22Rv1 (cell line): ENCODE measurements at regions not wholly inside any gene's neighbourhood (a gene's known extent, or its start where the extent isn't known, plus 50 kb on each side); places are given as distances from the start of the nearest gene placed in this dataset.

Source experiments
- H3K27ac ChIP-seq: fragments of 450-650 bp; 2 replicates; pipeline ENCODE4 v1.5.1; 2017
- ZFX ChIP-seq: fragments of 450-650 bp; IDR thresholded peaks from 2 replicates; pipeline ENCODE4 v1.6.1; 2017; ENCODE audit warnings: antibody characterized with exemption, borderline replicate concordance
- TF ChIP-seq, protein P1 (sequence below): fragments of 450-650 bp; IDR thresholded peaks from 2 replicates; pipeline ENCODE4 v1.5.1; 2017; ENCODE audit warnings: mild to moderate bottlenecking

DNA sequence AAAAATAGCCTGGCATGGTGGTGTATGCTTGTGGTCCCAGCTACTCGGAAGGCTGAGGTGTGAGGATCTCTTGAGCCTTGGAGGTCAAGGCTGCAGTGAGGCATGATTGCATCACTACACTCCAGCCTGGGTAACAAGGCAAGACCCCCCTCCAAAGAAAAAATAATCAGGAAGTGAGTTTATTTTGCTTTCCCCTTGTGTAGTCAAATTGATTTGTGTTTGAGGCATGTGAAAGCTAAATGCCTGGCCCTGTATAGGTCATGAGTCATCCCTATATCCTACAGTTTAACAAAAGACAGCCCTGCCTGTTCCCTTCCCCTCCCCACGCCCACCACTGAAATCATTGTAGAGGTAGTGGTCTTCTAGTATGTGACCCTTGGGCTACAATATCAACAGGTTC lies 241.4 kb upstream of the JUN start:
- TF ChIP-seq, protein P1, sequence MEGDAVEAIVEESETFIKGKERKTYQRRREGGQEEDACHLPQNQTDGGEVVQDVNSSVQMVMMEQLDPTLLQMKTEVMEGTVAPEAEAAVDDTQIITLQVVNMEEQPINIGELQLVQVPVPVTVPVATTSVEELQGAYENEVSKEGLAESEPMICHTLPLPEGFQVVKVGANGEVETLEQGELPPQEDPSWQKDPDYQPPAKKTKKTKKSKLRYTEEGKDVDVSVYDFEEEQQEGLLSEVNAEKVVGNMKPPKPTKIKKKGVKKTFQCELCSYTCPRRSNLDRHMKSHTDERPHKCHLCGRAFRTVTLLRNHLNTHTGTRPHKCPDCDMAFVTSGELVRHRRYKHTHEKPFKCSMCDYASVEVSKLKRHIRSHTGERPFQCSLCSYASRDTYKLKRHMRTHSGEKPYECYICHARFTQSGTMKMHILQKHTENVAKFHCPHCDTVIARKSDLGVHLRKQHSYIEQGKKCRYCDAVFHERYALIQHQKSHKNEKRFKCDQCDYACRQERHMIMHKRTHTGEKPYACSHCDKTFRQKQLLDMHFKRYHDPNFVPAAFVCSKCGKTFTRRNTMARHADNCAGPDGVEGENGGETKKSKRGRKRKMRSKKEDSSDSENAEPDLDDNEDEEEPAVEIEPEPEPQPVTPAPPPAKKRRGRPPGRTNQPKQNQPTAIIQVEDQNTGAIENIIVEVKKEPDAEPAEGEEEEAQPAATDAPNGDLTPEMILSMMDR: no peak
- no peak for TF ChIP-seq ZFX
- H3K27ac ChIP-seq: no peak overlapping the region

DNA sequence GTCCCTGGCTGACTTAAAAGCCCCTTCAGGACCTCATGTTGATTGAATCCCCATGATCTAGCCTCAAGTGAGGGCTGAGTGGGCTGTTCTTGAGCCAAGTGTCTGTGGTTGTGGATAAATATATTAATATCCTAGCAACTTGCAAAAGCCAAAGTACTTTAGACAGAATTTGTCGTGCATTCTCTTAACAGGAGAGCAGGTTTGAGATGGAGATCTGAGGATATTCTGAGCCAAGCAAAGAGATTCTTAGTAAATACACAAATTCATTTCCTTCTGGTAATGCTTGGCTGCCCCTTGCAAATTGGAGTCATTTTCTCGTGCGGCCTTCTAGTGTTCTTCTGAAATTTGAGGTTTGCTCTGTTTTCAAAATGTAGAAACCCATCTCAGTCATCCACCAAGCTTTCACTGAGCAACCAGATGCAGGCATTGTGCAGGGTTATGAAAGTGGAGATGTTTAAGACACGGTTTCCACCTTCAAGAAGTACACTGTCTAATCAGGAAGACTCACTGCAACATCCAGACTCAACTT lies 242.1 kb upstream of the JUN start:
- TF ChIP-seq ZFX: no peak
- TF ChIP-seq, protein P1: no peak
- no peak overlapping the region for H3K27ac ChIP-seq

DNA sequence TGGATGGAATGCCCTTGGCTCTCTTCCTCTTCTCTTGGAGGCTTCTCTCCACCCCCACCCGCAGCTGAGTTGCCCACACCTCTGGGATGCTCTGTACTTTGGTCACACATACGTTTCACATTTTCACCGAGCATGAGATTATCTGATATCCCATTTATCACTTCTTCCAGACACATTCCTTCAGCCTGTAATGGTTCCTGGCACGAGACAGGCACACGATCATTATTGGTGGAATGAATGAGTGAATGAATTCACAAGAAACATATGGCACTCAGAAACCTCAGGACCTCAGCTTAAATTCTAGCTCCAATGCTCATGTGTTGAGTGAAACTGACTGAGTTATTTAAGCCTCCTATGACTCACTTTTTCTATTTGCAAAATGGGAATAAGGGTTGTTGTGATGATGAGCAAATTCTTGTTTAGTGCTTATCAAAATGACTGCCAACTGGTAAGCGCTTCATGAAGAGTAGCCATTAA lies 242.7 kb upstream of the JUN start:
- no peak for TF ChIP-seq ZFX
- TF ChIP-seq, protein P1: no peak
- no peak overlapping the region for H3K27ac ChIP-seq

DNA sequence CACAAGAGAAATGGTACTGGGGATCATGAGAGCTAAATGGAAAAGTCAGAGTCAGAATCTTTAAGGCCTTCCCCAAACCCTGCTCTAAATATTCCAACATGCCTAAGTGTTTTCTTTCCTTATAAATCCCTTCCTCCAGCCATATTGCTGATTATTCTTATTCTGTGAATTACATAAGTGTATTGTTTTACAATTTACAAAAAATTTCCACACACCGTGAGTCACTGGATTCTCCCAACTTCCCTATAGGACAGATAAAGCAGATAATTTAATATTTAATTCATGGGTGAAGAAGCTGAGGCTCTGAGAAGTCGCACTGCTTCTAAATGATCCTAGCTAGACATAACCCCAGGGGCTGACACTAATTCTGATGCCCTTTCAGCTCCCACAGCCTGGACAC lies 243.3 kb upstream of the JUN start:
- no peak for TF ChIP-seq ZFX
- TF ChIP-seq, protein P1: no peak
- H3K27ac ChIP-seq: no peak overlapping the region

- TF ChIP-seq, protein P1: no peak
- no peak for TF ChIP-seq ZFX
- no peak overlapping the region for H3K27ac ChIP-seq
These were observed 244.2 kb upstream of the JUN start for GRCh38 chr1:59028048-59028447.

GRCh38 chr1:59029411-59030167 lies 245.7 kb upstream of the JUN start:
- TF ChIP-seq, protein P1: no peak
- no peak for TF ChIP-seq ZFX
- no peak overlapping the region for H3K27ac ChIP-seq

- no peak overlapping the region for H3K27ac ChIP-seq
- no peak for TF ChIP-seq ZFX
- TF ChIP-seq, protein P1: no peak
These were observed 248.4 kb upstream of the JUN start for GRCh38 chr1:59032228-59032627.
